HepG2 (cell line): ENCODE measurements at regions not wholly inside any gene's neighbourhood (a gene's known extent, or its start where the extent isn't known, plus 50 kb on each side); places are given as distances from the start of the nearest gene placed in this dataset.

Experiments used
- BORCS8-MEF2B ChIP-seq: sonication (generic); formaldehyde crosslinking; IDR thresholded peaks from 2 replicates; pipeline ENCODE4 v1.8.0; 2022; ENCODE audit warnings: mild to moderate bottlenecking, missing genetic modification reagents
- KLF9 ChIP-seq: IDR thresholded peaks from 2 replicates; pipeline ENCODE4 v1.6.1; 2016; ENCODE audit warnings: low read depth
- MIXL1 ChIP-seq: IDR thresholded peaks from 2 replicates; pipeline ENCODE4 v1.6.1; 2016

- TF ChIP-seq MIXL1 (no peak), BORCS8-MEF2B (no peak), KLF9 (no peak)
Observed at GRCh38 chr2:83063933-83064332, 1395.1 kb downstream of the SUCLG1 start.
